Iris pigment epithelial cell (primary cell): ENCODE measurements at regions not wholly inside any gene's neighbourhood (a gene's known extent, or its start where the extent isn't known, plus 50 kb on each side); places are given as distances from the start of the nearest gene placed in this dataset.
A peak's percentile ranks its signal among the peaks of the same experiment; 100 is the strongest.

Source experiments
- DNase-seq: peaks from one replicate; pipeline ENCODE4 v3.0.0-alpha.2; 2011; ENCODE audit warnings: low read depth

GRCh38 chr20:20827992-20828597 is 115.7 kb upstream of the RALGAPA2 start:
- DNase-seq: no peak

- peak; percentile 3 for DNase-seq
Measured at GRCh38 chr20:20824924-20825584, 112.6 kb upstream of the RALGAPA2 start.

DNA sequence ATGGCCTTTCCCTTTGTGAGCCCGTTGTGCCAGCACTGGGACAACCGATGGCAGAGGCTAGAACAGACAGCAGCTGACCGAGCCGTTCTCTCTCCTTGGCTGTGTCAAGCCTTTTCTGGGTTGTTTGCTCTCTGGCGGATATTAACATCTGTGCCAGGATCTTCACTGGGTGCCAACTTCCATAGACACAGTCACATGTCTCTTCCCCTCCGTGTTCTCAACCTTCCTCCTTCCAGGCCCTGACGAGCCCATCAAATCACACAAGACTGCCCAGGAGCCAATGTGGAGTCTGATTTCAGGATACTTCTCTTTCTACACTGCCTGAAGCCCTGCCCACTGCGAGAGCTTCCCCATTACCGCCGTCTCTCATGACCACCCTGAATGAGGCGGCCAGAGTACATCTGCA is 111.0 kb upstream of the RALGAPA2 start:
- DNase-seq: no peak

- no peak for DNase-seq
Measured at GRCh38 chr20:20821484-20822260, 109.2 kb upstream of the RALGAPA2 start.

DNA sequence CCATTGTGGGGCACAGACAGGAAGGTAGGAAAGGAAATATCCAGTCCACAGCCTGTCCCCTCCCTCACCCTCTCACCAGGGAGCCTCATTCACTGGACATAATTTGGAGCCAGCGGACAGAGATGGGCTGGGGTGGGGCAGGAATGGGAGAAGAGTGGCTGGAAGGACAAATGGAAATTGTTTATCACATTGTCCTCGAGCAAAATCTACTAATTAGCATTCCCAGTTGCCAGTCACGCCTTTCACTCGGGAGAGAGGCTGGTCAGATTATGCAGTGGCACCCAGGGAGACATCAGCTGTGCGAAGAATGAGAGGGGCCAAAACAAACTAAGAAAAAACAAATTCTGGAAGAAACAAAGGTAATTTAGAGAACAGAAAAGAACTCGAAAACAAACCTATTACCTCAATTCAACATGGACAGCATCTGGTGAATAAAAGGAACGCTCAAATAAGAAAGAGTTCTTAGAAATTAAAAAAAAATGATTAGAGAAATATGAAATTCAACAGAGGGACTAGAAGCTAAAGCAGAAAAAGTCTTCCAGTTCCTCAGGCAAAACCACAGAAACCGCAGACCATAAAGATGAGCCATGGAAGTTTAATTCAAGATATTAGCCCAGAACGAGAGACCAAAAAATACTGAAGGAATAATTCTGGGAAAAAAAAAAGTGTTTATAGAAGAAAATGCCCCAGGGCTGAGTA is 108.5 kb upstream of the RALGAPA2 start:
- DNase-seq: no peak

- DNase-seq: peak; percentile 5
Measured at GRCh38 chr20:20820104-20820503, 107.7 kb upstream of the RALGAPA2 start.

- no peak for DNase-seq
Measured at GRCh38 chr20:20816969-20817755, 104.7 kb upstream of the RALGAPA2 start.

DNA sequence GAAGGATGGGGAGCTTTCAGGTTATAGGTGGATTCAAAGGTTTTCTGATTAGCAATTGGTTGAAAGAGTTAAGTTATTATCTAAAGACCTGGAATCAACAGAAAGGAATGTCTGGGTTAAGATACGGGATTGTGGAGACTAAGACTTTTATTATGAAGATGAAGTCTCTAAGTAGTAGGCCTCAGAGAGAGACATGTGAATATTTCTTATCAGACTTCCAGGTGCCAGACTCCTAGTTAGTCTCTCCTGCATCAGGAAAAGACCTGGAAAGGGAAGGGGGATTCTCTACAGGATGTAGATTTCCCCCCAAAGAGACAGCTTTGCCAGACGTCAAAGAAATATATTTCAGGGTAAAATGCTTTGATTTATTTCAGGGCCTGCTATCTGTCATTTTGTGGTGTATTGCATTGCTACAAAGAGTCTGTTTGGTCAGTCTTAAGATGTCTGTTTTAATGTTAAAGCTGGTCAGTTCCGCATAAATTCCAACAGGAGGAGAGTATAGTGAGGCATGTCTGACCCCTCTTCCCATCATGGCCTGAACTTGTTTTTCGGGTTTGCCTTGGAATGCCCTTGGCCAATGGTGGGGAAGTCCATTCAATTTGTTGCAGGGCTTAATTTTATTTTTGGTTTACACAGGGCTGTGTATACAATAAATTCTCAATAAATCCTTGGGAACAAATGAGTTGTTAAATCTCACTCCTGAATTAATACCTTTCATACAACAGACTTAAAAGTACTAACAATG is 103.4 kb upstream of the RALGAPA2 start:
- no peak for DNase-seq

- DNase-seq: no peak
Measured at GRCh38 chr20:20814685-20815084, 102.2 kb upstream of the RALGAPA2 start.

- no peak for DNase-seq
Measured at GRCh38 chr20:20812136-20812535, 99.7 kb upstream of the RALGAPA2 start.

GRCh38 chr20:20808016-20808415 is 95.6 kb upstream of the RALGAPA2 start:
- no peak for DNase-seq

DNA sequence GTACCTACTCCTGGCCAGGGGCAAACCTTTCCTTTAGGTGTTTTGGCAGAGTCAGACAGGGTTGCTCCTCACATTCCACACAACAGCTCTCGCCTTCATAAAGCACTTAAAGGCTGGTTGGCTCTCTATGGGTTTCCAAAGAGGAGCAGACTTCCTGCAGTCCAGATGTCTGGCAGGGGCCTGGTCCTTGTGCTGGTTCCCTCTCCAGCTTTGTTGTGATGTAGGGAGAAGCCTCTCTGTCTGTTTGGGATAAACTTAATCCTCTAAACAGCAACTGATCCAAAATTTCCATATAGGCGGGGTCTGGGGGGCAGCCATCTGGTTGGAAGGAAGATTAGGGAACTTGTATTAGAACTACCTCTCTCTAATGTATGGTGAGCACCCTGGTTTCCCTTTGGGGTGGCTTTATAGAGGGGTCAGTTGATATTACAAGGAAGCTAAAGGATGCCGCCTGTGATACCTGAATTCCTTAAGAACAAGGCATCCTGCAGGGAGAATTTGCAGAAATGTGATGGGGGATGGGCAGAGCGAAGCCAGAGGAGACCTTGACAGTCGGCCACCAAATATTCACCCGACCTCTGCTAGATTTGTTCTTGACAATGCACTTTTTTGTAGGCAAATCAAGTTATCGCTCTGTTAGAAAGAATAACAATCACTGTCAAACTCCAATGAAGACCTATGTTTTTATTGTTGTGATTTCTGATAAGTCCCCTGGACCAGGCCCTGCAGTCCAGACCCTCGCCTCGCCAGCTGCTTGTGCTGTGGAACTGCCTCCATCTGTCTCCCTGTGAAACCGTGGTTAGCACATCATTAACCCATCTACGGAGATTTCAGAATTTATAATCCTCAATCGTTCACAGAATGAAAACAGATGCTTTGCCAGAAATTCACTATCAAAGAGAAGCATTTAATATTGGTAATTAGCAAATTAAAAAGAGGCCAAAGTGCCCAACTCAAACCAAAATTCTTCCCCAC is 94.0 kb upstream of the RALGAPA2 start:
- DNase-seq: no peak

DNA sequence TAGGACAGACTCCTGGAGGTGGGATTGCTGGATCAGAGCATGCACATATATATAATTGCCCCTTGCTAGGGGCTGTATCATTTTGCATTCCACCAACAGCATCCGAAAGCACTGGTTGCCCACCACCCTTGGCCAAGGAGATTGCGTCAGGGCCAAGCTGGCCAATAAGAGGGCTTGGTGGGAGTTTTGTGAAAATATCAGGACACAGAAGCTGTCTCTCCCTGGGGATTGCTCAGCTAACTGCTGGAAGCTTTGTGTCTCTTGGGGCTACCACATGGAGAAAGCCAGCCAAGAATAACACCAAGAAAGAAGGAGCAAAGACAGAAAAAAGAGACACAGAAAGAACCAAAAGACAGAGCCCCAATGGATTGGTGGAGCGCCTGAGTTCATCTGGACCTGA is 90.6 kb upstream of the RALGAPA2 start:
- no peak for DNase-seq

DNA sequence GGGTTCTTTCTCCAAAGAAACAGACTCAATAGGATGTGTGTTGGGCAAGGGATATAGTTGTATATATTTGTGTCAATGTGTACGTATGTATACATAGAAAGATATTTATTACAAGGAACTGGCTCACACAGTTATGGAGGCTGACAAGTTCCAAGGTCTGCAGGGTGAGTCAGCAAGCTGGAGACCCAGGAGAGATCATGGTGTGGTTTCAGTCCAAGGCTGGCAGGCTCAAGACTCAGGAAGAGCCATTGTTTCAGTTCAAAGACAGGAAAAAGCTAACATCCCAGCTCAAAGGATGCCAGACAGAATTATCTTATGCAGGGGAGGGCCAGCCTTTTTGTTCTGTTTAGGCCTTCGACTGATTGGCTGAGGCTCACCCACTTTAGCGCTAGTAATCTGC is 89.9 kb upstream of the RALGAPA2 start:
- no peak for DNase-seq

GRCh38 chr20:20799716-20800312 is 87.4 kb upstream of the RALGAPA2 start:
- DNase-seq: no peak

DNA sequence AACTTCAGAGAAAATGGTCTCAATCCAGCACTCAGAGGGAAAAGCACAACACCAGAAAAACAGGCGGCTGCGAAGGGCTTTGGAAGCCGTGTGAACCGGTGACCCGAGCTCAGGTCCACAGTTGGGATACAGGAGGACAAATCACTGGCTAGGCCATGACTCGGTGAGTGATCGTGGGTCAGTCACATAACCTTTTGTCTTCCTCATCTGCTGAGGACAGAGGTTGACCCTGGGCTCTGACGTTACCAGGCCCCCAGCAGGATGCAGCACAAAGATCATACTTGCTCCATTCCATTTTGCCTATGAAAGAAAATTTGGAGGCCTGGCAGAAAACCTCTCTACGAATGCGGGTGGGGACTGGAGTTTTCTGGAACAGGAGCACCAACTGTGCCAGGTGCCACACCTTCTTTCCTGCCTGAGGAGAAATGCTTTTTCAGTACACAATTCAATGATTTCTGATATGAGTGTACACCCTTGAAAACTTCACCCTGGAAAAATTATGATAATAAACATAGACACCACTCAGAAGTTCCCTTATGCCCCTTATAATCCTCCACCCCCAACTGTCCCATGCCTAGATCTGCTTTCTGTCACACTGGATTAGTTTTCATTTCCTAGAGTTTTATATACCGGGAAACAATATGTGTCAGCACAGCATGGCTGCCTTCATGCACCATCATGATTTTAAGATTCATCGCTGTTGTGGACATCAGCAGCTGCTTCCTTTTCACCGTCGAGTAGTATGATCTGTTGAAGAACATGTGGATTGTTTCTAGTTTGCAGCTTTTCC is 85.3 kb upstream of the RALGAPA2 start:
- DNase-seq: no peak

DNA sequence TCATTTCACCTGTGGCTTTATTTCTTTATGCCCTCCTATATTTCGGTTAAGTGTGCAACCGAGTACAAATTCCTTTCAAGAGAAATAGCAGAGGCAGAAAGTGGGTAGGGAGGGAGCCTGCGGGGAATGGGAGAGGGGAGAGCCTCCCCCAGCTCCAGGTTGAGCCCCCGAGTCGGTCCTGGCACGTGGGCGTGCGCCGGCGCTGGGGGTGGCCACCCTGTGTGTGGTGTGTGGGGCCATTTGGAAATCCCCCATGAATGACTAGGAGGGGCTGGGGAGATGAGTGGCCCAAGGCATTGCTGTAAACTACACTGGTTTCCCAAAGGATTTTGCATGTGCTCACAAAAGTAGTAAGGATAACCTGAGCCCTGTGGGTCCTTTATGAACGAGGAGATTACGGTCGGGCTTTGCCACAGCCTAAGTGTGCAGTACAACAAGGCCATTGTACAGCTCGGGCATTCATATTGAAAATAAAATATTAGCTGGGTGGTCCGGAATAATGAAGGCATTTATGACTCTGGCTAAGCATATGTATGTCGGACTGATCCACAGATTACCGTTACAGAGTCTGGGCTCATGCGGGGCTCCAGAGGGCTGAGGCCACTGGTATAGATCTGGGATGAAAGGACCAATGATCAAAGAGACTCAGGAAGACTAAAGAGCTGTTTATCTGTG is 84.5 kb upstream of the RALGAPA2 start:
- no peak for DNase-seq

DNA sequence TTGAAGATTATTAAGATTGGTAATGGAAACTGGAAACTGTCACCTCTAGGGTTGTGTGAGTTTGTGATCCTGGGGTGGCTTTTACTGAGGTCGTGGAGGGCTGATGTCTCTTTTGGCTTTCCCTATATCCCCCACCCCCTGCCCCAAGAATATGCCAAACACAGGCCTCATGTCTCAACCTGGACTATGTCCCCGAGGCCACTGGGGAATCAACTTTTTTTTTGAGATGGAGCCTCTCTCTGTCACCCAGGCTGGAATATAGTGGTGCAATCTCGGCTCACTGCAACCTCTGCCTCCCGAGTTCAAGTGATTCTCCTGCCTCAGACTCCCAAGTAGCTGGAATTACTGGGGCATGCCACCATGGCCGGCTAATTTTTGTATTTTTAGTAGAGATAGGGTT is 83.3 kb upstream of the RALGAPA2 start:
- no peak for DNase-seq
